Dermis microvascular lymphatic vessel endothelial cell (primary cell): ENCODE measurements at regions not wholly inside any gene's neighbourhood (a gene's known extent, or its start where the extent isn't known, plus 50 kb on each side); places are given as distances from the start of the nearest gene placed in this dataset.

ENCODE experiments used
- DNase-seq, 2 donors: peaks; one replicate each; pipeline versions ENCODE4 v3.0.0 to v3.0.0-alpha.2; 2010; ENCODE audit warnings: low read depth in 2 of 2

GRCh38 chr15:46620392-46621013 lies 985.7 kb downstream of the SQOR start:
- no peak for DNase-seq

- no peak for DNase-seq
These were observed 988.0 kb downstream of the SQOR start for GRCh38 chr15:46622851-46623250.

GRCh38 chr15:46636206-46636605 lies 1001.4 kb downstream of the SQOR start:
- DNase-seq = no peak

- DNase-seq = no peak
These were observed 1010.0 kb downstream of the SQOR start for GRCh38 chr15:46644501-46645481.

- no peak for DNase-seq
These were observed 1011.7 kb downstream of the SQOR start for GRCh38 chr15:46646490-46646889.

- DNase-seq = no peak
These were observed 1012.2 kb downstream of the SQOR start for GRCh38 chr15:46647046-46647445.

GRCh38 chr15:46652266-46652665 lies 1017.4 kb downstream of the SQOR start:
- no peak for DNase-seq

- DNase-seq = no peak
These were observed 1020.2 kb downstream of the SQOR start for GRCh38 chr15:46654993-46655392.

GRCh38 chr15:46660096-46660842 lies 1025.4 kb downstream of the SQOR start:
- DNase-seq = no peak

- DNase-seq = no peak
These were observed 1035.4 kb downstream of the SQOR start for GRCh38 chr15:46670258-46670657.

- no peak for DNase-seq
These were observed 1036.5 kb downstream of the SQOR start for GRCh38 chr15:46671336-46671735.

GRCh38 chr15:46672041-46672440 lies 1037.2 kb downstream of the SQOR start:
- no peak for DNase-seq

GRCh38 chr15:46676233-46677206 lies 1040.8 kb upstream of the SEMA6D start:
- DNase-seq = no peak

GRCh38 chr15:46677491-46677890 lies 1039.8 kb upstream of the SEMA6D start:
- DNase-seq = no peak

GRCh38 chr15:46681901-46682300 lies 1035.4 kb upstream of the SEMA6D start:
- no peak for DNase-seq

GRCh38 chr15:46682969-46683791 lies 1034.1 kb upstream of the SEMA6D start:
- no peak for DNase-seq

GRCh38 chr15:46685096-46685495 lies 1032.2 kb upstream of the SEMA6D start:
- DNase-seq = no peak

GRCh38 chr15:46685681-46686080 lies 1031.6 kb upstream of the SEMA6D start:
- DNase-seq = no peak

GRCh38 chr15:46696281-46696680 lies 1021.0 kb upstream of the SEMA6D start:
- no peak for DNase-seq

GRCh38 chr15:46701346-46701745 lies 1016.0 kb upstream of the SEMA6D start:
- no peak for DNase-seq
